Kidney (tissue), 13 donors: ENCODE measurements at regions not wholly inside any gene's neighbourhood (a gene's known extent, or its start where the extent isn't known, plus 50 kb on each side); places are given as distances from the start of the nearest gene placed in this dataset.
A peak's percentile ranks its signal among the peaks of the same experiment; 100 is the strongest.

Experiments used
- DNase-seq, 5 donors: peaks; one replicate each; pipeline ENCODE4 v3.0.0-alpha.2; 2013 to 2020
- FAIRE-seq: peaks from 2 replicates; lab custom pipeline; 2012; peaks lifted over from hg19 to GRCh38; lab: Jason Lieb, UNC
- H3K27ac ChIP-seq, 2 donors: one replicate each; pipeline ENCODE4 v1.7.0; 2013; ENCODE audit warnings: low read depth in 2 of 2, low read length in 2 of 2, inconsistent platforms in 1 of 2
- H3K27me3 ChIP-seq: one replicate; pipeline ENCODE4 v1.7.1; 2013; ENCODE audit warnings: low read length, inconsistent platforms; ENCODE audit not compliant: control insufficient read depth, insufficient read depth
- H3K36me3 ChIP-seq, 3 donors: one replicate each; pipeline versions ENCODE4 v1.7.0 to v1.7.1; 2013; ENCODE audit warnings: low read length in 3 of 3, control low read depth in 1 of 3, inconsistent platforms in 1 of 3; ENCODE audit not compliant: insufficient read depth in 3 of 3, control insufficient read depth in 2 of 3
- H3K4me1 ChIP-seq, 3 donors: one replicate each; pipeline versions ENCODE4 v1.7.0 to v1.7.1; 2013; ENCODE audit warnings: low read length in 3 of 3, inconsistent platforms in 1 of 3, low read depth in 1 of 3; ENCODE audit not compliant: control insufficient read depth in 2 of 3, insufficient read depth in 2 of 3
- H3K4me3 ChIP-seq, 3 donors: one replicate each; pipeline versions ENCODE4 v1.7.0 to v1.8.1; 2013; ENCODE audit warnings: low read length in 3 of 3, control low read depth in 1 of 3, inconsistent platforms in 1 of 3
- H3K9ac ChIP-seq, 3 donors: one replicate each; pipeline versions ENCODE4 v1.7.0 to v1.7.1; 2013; ENCODE audit warnings: low read length in 3 of 3, control low read depth in 1 of 3, inconsistent platforms in 1 of 3
- H3K9me3 ChIP-seq, 3 donors: one replicate each; pipeline versions ENCODE4 v1.7.0 to v1.7.1; 2013; ENCODE audit warnings: low read length in 3 of 3, control low read depth in 1 of 3, inconsistent platforms in 1 of 3; ENCODE audit not compliant: control insufficient read depth in 2 of 3, insufficient read depth in 1 of 3
- intact Hi-C: fragments of 100-400 bp; cut with DNase I; formaldehyde crosslinking; loops from one replicate; pipeline ENCODE4 v1.11.1; 2022
- TF ChIP-seq, protein P1 (sequence below): IDR thresholded peaks from 3 replicates; pipeline ENCODE4 v1.5.1; 2012; ENCODE audit warnings: mild to moderate bottlenecking, moderate library complexity, borderline replicate concordance; ENCODE audit not compliant: insufficient read depth; ENCODE audit errors: extremely low read depth
- donor health status: control.
- donor health status: control.
- donor health status: control.
- donor health status: control.
- donor health status: control.
- donor health status: DM: yes; HTN: yes; CAD: no.
- donor health status: Normal renal cell carcinoma (clear cell type).

GRCh38 chr4:8777320-8778196, 94.1 kb downstream of the HMX1 start:
- Histone ChIP-seq H3K9me3 (no peaks in the 10 kb centered on the region), H3K27ac (no peak overlapping the region), H3K27me3 (no peaks in the 10 kb centered on the region), H3K4me3 (no peak overlapping the region), H3K4me1 (no peaks in the 10 kb centered on the region), H3K9ac (no peak overlapping the region), H3K36me3 (no peaks in the 10 kb centered on the region)
- FAIRE-seq: no peak
- TF ChIP-seq, protein P1, sequence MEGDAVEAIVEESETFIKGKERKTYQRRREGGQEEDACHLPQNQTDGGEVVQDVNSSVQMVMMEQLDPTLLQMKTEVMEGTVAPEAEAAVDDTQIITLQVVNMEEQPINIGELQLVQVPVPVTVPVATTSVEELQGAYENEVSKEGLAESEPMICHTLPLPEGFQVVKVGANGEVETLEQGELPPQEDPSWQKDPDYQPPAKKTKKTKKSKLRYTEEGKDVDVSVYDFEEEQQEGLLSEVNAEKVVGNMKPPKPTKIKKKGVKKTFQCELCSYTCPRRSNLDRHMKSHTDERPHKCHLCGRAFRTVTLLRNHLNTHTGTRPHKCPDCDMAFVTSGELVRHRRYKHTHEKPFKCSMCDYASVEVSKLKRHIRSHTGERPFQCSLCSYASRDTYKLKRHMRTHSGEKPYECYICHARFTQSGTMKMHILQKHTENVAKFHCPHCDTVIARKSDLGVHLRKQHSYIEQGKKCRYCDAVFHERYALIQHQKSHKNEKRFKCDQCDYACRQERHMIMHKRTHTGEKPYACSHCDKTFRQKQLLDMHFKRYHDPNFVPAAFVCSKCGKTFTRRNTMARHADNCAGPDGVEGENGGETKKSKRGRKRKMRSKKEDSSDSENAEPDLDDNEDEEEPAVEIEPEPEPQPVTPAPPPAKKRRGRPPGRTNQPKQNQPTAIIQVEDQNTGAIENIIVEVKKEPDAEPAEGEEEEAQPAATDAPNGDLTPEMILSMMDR: no peak
- intact Hi-C loops: no loop called here
- DNase-seq: peak in 1 of 5 donors; percentile 58

GRCh38 chr4:8776366-8776765, 95.3 kb downstream of the HMX1 start:
- Histone ChIP-seq H3K36me3 (no peaks in the 10 kb centered on the region), H3K4me1 (no peaks in the 10 kb centered on the region), H3K27me3 (no peaks in the 10 kb centered on the region), H3K9me3 (no peaks in the 10 kb centered on the region), H3K27ac (no peak overlapping the region), H3K9ac (no peak overlapping the region), H3K4me3 (no peak overlapping the region)
- TF ChIP-seq, protein P1: no peak
- DNase-seq: peak in 1 of 5 donors; percentile 20
- no peak for FAIRE-seq
- intact Hi-C loops: no loop called here

GRCh38 chr4:8775751-8776355, 95.8 kb downstream of the HMX1 start:
- no peak overlapping the region for H3K4me3 ChIP-seq
- no peaks in the 10 kb centered on the region for H3K27me3 ChIP-seq
- no peak overlapping the region for H3K9ac ChIP-seq
- no peaks in the 10 kb centered on the region for H3K9me3 ChIP-seq
- DNase-seq (peak in 2 of 5 donors; percentile 34 to 51), FAIRE-seq (no peak)
- no peak overlapping the region for H3K27ac ChIP-seq
- no peaks in the 10 kb centered on the region for H3K36me3 ChIP-seq
- intact Hi-C loops: no loop called here
- TF ChIP-seq, protein P1: no peak
- no peaks in the 10 kb centered on the region for H3K4me1 ChIP-seq
